COLO668 (cell line): ENCODE measurements at regions not wholly inside any gene's neighbourhood (a gene's known extent, or its start where the extent isn't known, plus 50 kb on each side); places are given as distances from the start of the nearest gene placed in this dataset.
"Not testable (repeated sequence)": the region's sequence is repeated elsewhere in the genome, so short reads cannot be mapped to it uniquely, and the experiment has no call there.

Experiments
- DNase-seq: peaks from one replicate; lab custom pipeline; 2025; ENCODE audit not compliant: unreplicated experiment; lab: John Stamatoyannopoulos, UW

DNA sequence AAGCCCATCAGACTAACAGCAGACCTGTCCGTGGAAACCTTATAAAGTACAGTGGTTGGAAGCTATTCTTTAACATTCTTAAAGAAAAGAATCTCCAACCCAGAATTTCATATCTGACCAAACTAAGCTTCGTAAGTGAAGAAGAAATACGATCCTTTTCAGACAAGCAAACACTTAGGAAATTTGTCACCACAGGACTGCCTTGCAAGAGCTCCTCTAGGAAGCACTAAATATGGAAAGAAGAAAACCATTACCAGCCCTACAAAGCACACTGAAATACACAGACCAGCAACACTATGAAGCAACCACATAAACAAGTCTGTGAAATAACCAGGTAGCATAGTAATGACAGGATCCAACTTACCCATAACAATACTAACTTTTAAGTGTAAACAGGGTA lies 177.7 kb upstream of the PRSS1 start:
- DNase-seq, result no peak

- no peak for DNase-seq
These were observed 179.4 kb upstream of the PRSS1 start for GRCh38 chr7:142569851-142570250.

- no peak for DNase-seq
These were observed 180.7 kb upstream of the PRSS1 start for GRCh38 chr7:142568435-142569097.

GRCh38 chr7:142567201-142568075 lies 181.8 kb upstream of the PRSS1 start:
- DNase-seq, result no peak

GRCh38 chr7:142566271-142566670 lies 183.0 kb upstream of the PRSS1 start:
- DNase-seq, result no peak

- DNase-seq, result not testable (repeated sequence)
These were observed 185.1 kb upstream of the PRSS1 start for GRCh38 chr7:142564125-142564524.

DNA sequence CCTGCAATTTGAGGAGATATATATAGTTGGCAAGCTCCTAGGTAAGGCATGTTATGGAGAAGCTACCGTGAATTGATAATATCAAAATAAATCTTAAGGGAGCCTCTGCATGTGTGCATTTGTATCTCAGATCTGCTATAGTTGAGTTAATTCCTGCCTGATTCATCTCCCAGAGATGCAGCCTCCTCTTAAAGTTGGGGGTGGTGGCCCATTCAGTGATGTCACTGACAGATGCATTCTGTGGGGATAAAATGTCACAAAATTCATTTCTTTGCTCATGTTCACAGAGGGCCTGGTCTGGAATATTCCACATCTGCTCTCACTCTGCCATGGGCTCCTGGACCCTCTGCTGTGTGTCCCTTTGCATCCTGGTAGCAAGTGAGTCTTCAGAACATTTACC lies 185.8 kb upstream of the PRSS1 start:
- DNase-seq, result no peak

- no peak for DNase-seq
These were observed 186.6 kb upstream of the PRSS1 start for GRCh38 chr7:142562688-142563087.

GRCh38 chr7:142561396-142561795 lies 187.9 kb upstream of the PRSS1 start:
- not testable (repeated sequence) for DNase-seq

DNA sequence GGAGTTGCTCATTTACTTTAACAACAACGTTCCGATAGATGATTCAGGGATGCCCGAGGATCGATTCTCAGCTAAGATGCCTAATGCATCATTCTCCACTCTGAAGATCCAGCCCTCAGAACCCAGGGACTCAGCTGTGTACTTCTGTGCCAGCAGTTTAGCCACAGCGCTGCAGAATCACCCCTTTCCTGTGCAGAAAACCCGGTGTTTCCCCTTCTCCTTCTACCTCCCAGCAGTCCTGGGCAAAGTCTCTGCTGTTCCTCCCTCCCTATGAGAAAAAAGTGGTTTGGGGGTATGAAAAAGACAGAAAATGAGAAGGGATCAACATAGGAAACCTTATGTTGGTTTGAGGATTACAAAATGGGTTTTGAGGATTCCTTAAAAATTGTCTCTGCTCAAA lies 188.5 kb upstream of the PRSS1 start:
- DNase-seq, result not testable (repeated sequence)

GRCh38 chr7:142560166-142560565 lies 189.1 kb upstream of the PRSS1 start:
- no peak for DNase-seq

GRCh38 chr7:142557971-142558582 lies 191.2 kb upstream of the PRSS1 start:
- peak; percentile 5 for DNase-seq

DNA sequence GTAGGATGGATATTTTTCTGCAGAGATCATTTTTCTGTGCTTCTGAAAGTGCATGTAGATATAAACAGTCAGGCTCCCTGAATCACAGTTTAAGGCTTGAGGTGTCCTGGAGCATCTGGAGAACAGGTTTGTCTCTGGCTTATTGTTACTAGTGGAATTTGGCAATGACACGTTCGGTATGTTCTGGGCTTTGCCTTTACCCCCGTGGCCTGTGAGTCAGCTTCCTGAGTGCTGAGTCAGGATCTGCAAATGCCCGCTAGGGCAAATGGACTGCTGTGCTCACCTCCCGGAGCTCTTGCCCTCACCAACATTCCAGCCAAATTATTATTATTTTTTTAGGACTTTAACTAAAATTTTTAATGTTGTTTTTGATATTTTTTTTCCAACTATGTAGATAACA lies 192.5 kb upstream of the PRSS1 start:
- DNase-seq, result no peak

GRCh38 chr7:142554560-142555532 lies 194.4 kb upstream of the PRSS1 start:
- DNase-seq, result no peak

DNA sequence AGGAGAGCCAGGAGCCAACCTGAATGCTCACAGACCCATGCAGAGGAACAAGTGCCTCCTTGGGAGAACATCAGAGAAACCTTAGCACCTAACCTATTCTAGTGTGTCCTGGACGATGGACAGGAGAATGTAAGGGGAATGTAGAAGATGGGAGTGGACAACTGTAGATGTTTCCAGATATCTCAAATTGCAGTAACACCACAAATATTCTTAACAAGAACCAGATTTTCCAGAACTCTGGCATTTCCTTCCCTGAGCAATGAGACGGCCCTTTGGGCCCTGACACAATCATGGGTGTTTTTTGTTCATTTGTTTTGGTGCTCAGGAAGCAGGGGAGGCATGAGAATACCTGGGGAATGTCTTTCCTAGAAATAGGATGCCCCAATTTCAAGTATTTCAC lies 196.1 kb upstream of the PRSS1 start:
- DNase-seq, result no peak

DNA sequence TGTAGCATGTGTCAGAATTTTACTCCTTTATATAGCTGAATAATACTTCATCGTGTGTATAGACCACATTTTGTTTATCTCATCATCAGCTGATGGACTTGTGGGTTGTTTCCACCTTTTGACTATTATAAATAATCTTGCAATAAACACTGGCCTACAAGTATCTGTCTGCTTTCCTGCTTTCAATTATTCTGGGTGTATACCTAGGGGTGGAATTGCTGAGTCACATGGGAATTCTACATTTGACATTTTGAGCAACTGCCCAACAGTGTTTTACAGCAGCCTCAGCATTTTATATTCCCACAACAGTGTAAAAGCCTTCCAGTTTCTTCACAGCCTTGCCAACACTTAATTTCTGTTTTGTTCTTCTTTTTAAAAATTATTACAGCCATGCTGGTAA lies 200.3 kb upstream of the PRSS1 start:
- DNase-seq, result no peak

GRCh38 chr7:142546452-142546851 lies 202.8 kb upstream of the PRSS1 start:
- DNase-seq, result no peak

- no peak for DNase-seq
These were observed 206.3 kb upstream of the PRSS1 start for GRCh38 chr7:142542942-142543341.

DNA sequence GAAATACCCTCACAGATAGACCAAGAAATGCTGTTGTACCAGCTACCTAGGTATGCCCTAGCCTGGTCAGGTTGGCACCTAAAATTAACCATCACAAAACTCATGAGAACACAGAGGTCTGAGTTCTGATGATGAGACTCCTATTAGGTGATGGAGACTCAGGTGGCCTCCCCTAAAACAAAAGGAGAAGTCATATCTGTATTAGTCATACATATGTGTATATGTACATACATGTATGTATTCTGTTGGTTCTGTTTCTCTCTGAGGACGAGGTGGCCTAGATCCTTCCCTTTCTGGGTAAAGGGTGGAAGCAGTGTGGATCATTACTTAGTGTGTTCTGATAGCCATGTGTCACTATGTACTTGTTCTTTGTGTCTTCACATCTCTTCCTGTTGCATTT lies 207.2 kb upstream of the PRSS1 start:
- DNase-seq, result no peak

DNA sequence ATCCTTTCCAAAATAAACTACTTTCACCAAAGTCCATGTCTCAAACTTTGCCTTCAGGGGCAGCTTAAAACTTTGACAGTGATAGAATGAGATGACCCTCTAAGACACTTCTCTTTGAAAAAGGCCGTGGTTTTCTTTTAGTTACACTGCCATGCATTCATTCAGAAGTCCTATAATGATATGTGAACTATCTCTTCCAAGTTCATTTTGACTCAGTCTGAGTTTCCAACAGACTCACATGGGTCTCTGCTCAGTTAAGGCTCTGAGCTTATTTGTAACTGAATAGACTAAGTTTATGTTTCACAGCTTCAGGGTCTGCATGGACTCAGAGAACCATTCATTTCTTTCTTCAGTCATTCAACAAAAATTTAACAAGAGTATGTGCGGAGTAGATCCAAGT lies 208.9 kb upstream of the PRSS1 start:
- DNase-seq, result no peak

- no peak for DNase-seq
These were observed 209.4 kb upstream of the PRSS1 start for GRCh38 chr7:142539901-142540300.
